Nephron (organoid): ENCODE measurements at regions not wholly inside any gene's neighbourhood (a gene's known extent, or its start where the extent isn't known, plus 50 kb on each side); places are given as distances from the start of the nearest gene placed in this dataset.
"Not testable (repeated sequence)": the region's sequence is repeated elsewhere in the genome, so short reads cannot be mapped to it uniquely, and the experiment has no call there.

Source experiments
- H3K27ac Mint-ChIP-seq, 3 experiments: 2 replicates each; pipeline ENCODE4 v1.8.0; 2020; ENCODE audit warnings: mixed read lengths in 3 of 3, mild to moderate bottlenecking in 2 of 3, moderate library complexity in 1 of 3
- H3K27me3 Mint-ChIP-seq: 2 replicates; pipeline ENCODE4 v1.8.0; 2021; ENCODE audit warnings: low read depth, mild to moderate bottlenecking, moderate library complexity, mixed read lengths
- H3K36me3 Mint-ChIP-seq: 2 replicates; pipeline ENCODE4 v1.8.0; 2020; ENCODE audit warnings: low read depth, mixed read lengths
- H3K4me1 Mint-ChIP-seq: 2 replicates; pipeline ENCODE4 v1.8.0; 2020; ENCODE audit warnings: mixed read lengths
- H3K4me3 Mint-ChIP-seq, 3 experiments: 2 replicates each; pipeline ENCODE4 v1.8.0; 2020; ENCODE audit warnings: mild to moderate bottlenecking in 3 of 3, mixed read lengths in 3 of 3, moderate library complexity in 2 of 3
- H3K9me3 Mint-ChIP-seq: 2 replicates; pipeline ENCODE4 v1.8.0; 2020; ENCODE audit warnings: mixed read lengths
- CTCF ChIP-seq, 3 experiments: fragments of 200-600 bp; sonication (generic); IDR thresholded peaks; one replicate each; pipeline ENCODE4 v1.5.0; 2021; ENCODE audit warnings: antibody characterized with exemption in 3 of 3; ENCODE audit not compliant: unreplicated experiment in 3 of 3

GRCh38 chr19:28437390-28438346, 775.3 kb downstream of the UQCRFS1 start:
- H3K36me3 Mint-ChIP-seq: peaks cover 12% of the 10 kb centered on the region
- H3K4me1 Mint-ChIP-seq: peaks cover 22% of the 10 kb centered on the region
- no peak overlapping the region for H3K4me3 Mint-ChIP-seq
- TF ChIP-seq CTCF (IDR thresholded peaks at IDR 0.05; ENCODE audit: unreplicated experiment in 3 of 3): no peak
- peaks cover 10% of the 10 kb centered on the region for H3K27me3 Mint-ChIP-seq
- H3K9me3 Mint-ChIP-seq: peaks cover 4% of the 10 kb centered on the region
- no peak overlapping the region for H3K27ac Mint-ChIP-seq

- Mint-ChIP-seq H3K4me1 (peaks cover 18% of the 10 kb centered on the region), H3K9me3 (peaks cover 7% of the 10 kb centered on the region), H3K27me3 (peaks cover 10% of the 10 kb centered on the region), H3K36me3 (peaks cover 12% of the 10 kb centered on the region), H3K4me3 (no peak overlapping the region), H3K27ac (no peak overlapping the region)
- TF ChIP-seq CTCF (IDR thresholded peaks at IDR 0.05; ENCODE audit: unreplicated experiment in 3 of 3): no peak
Measured at GRCh38 chr19:28436320-28436719, 776.6 kb downstream of the UQCRFS1 start.

- Mint-ChIP-seq H3K27ac (peak overlapping the region in 2 of 3 experiments; percentile 41 to 46), H3K9me3 (peaks cover 7% of the 10 kb centered on the region), H3K4me3 (no peak overlapping the region), H3K4me1 (peaks cover 18% of the 10 kb centered on the region), H3K36me3 (peaks cover 12% of the 10 kb centered on the region), H3K27me3 (peaks cover 10% of the 10 kb centered on the region)
- TF ChIP-seq CTCF (IDR thresholded peaks at IDR 0.05; ENCODE audit: unreplicated experiment in 3 of 3): no peak
Measured at GRCh38 chr19:28435551-28436271, 777.2 kb downstream of the UQCRFS1 start.

GRCh38 chr19:28434794-28435193, 778.2 kb downstream of the UQCRFS1 start:
- H3K9me3 Mint-ChIP-seq: not testable (repeated sequence)
- peak overlapping the region in 2 of 3 experiments; percentile 21 to 46 for H3K27ac Mint-ChIP-seq

GRCh38 chr19:28434365-28434764, 778.6 kb downstream of the UQCRFS1 start:
- peaks cover 12% of the 10 kb centered on the region for H3K36me3 Mint-ChIP-seq

More at GRCh38 chr19:28434794-28435193, 778.2 kb downstream of the UQCRFS1 start:
- peaks cover 18% of the 10 kb centered on the region for H3K4me1 Mint-ChIP-seq
- H3K27me3 Mint-ChIP-seq: peaks cover 10% of the 10 kb centered on the region
- peaks cover 12% of the 10 kb centered on the region for H3K36me3 Mint-ChIP-seq
- not testable (repeated sequence) for H3K4me3 Mint-ChIP-seq

GRCh38 chr19:28433166-28433565, 779.8 kb downstream of the UQCRFS1 start:
- not testable (repeated sequence) for H3K4me3 Mint-ChIP-seq, H3K9me3 Mint-ChIP-seq, H3K27ac Mint-ChIP-seq
- peaks cover 15% of the 10 kb centered on the region for H3K27me3 Mint-ChIP-seq
- peaks cover 12% of the 10 kb centered on the region for H3K36me3 Mint-ChIP-seq
- peaks cover 18% of the 10 kb centered on the region for H3K4me1 Mint-ChIP-seq

More at GRCh38 chr19:28434365-28434764, 778.6 kb downstream of the UQCRFS1 start:
- H3K4me3 Mint-ChIP-seq, H3K27ac Mint-ChIP-seq, H3K9me3 Mint-ChIP-seq: not testable (repeated sequence)
- H3K27me3 Mint-ChIP-seq: peaks cover 14% of the 10 kb centered on the region
- peaks cover 18% of the 10 kb centered on the region for H3K4me1 Mint-ChIP-seq

GRCh38 chr19:28430214-28430613, 782.7 kb downstream of the UQCRFS1 start:
- Mint-ChIP-seq H3K27me3 (peaks cover 24% of the 10 kb centered on the region), H3K27ac (no peak overlapping the region), H3K4me3 (no peak overlapping the region), H3K9me3 (peaks cover 7% of the 10 kb centered on the region), H3K36me3 (peaks cover 12% of the 10 kb centered on the region), H3K4me1 (peaks cover 24% of the 10 kb centered on the region)
- TF ChIP-seq CTCF (IDR thresholded peaks at IDR 0.05; ENCODE audit: unreplicated experiment in 3 of 3): no peak
